Naive thymus-derived CD4-positive, alpha-beta T cell (primary cell): ENCODE measurements at regions not wholly inside any gene's neighbourhood (a gene's known extent, or its start where the extent isn't known, plus 50 kb on each side); places are given as distances from the start of the nearest gene placed in this dataset.

Source experiments
- ATAC-seq: fragments of 150-1000 bp; cut with Tn5 transposase; 2 replicates; pipeline ENCODE4 v1.10.0; 2021; ENCODE audit warnings: mild to moderate bottlenecking, moderate library complexity
- CTCF ChIA-PET: fragments of 350-600 bp; sonication (Branson Sonifier 250); formaldehyde crosslinking; loops from one replicate; lab custom pipeline; 2021; ENCODE audit warnings: antibody characterized with exemption; lab: Charles Lee
- POLR2A ChIA-PET: fragments of 350-600 bp; sonication (Branson Sonifier 250); formaldehyde crosslinking; loops from one replicate; lab custom pipeline; 2021; ENCODE audit warnings: antibody characterized with exemption, inconsistent platforms; lab: Charles Lee
- DNase-seq, 9 donors: peaks; one replicate each; pipeline versions ENCODE4 v3.0.0 to v3.0.0-alpha.2; 2020 to 2022; ENCODE audit warnings: mixed read lengths in 1 of 9
- H3K27ac ChIP-seq: one replicate; pipeline ENCODE4 v1.7.0; 2013; ENCODE audit warnings: mild to moderate bottlenecking, low read depth, low read length, moderate library complexity
- H3K27me3 ChIP-seq, 2 donors: one replicate each; pipeline ENCODE4 v1.7.0; 2013; ENCODE audit warnings: low read length in 2 of 2, mild to moderate bottlenecking in 2 of 2, moderate library complexity in 2 of 2; ENCODE audit not compliant: control insufficient read depth in 2 of 2, insufficient read depth in 2 of 2
- H3K36me3 ChIP-seq, 3 experiments: 1 replicate in 2 of 3; 2 replicates in 1 of 3; pipeline ENCODE4 v1.7.0; 2013; ENCODE audit warnings: low read length in 3 of 3, mild to moderate bottlenecking in 3 of 3, moderate library complexity in 1 of 3; ENCODE audit not compliant: insufficient read depth in 3 of 3, control insufficient read depth in 2 of 3
- H3K4me1 ChIP-seq, 2 donors: one replicate each; pipeline ENCODE4 v1.7.0; 2013; ENCODE audit warnings: low read length in 2 of 2, mild to moderate bottlenecking in 2 of 2, moderate library complexity in 1 of 2; ENCODE audit not compliant: control insufficient read depth in 2 of 2, insufficient read depth in 2 of 2
- H3K4me3 ChIP-seq: 2 replicates; pipeline ENCODE4 v1.7.0; 2013; ENCODE audit warnings: mild to moderate bottlenecking, low read length
- H3K9me3 ChIP-seq, 3 experiments: 1 replicate in 2 of 3; 2 replicates in 1 of 3; pipeline ENCODE4 v1.7.0; 2013; ENCODE audit warnings: low read length in 3 of 3; ENCODE audit not compliant: control insufficient read depth in 2 of 3
- H3K27ac Mint-ChIP-seq, 9 donors: one replicate each; pipeline ENCODE4 v1.8.0; 2020 to 2022; ENCODE audit warnings: mixed read lengths in 9 of 9, mild to moderate bottlenecking in 8 of 9, moderate library complexity in 5 of 9, inconsistent platforms in 2 of 9
- H3K27me3 Mint-ChIP-seq, 5 donors: one replicate each; pipeline ENCODE4 v1.8.0; 2021 to 2022; ENCODE audit warnings: mixed read lengths in 5 of 5, mild to moderate bottlenecking in 1 of 5
- H3K36me3 Mint-ChIP-seq, 5 donors: one replicate each; pipeline ENCODE4 v1.8.0; 2020 to 2022; ENCODE audit warnings: mixed read lengths in 5 of 5, mild to moderate bottlenecking in 3 of 5, inconsistent platforms in 1 of 5
- H3K4me1 Mint-ChIP-seq, 7 donors: one replicate each; pipeline ENCODE4 v1.8.0; 2020 to 2022; ENCODE audit warnings: mixed read lengths in 7 of 7, mild to moderate bottlenecking in 3 of 7, inconsistent platforms in 1 of 7
- H3K4me3 Mint-ChIP-seq, 10 donors: one replicate each; pipeline ENCODE4 v1.8.0; 2020 to 2022; ENCODE audit warnings: mild to moderate bottlenecking in 10 of 10, mixed read lengths in 10 of 10, moderate library complexity in 6 of 10, inconsistent platforms in 2 of 10
- H3K9me3 Mint-ChIP-seq, 11 donors: one replicate each; pipeline ENCODE4 v1.8.0; 2020 to 2022; ENCODE audit warnings: mixed read lengths in 11 of 11, mild to moderate bottlenecking in 4 of 11, inconsistent platforms in 1 of 11, moderate library complexity in 1 of 11
- intact Hi-C, 2 donors: fragments of 100-400 bp; cut with micrococcal nuclease; formaldehyde crosslinking; loops; one replicate each; pipeline ENCODE4 v1.15.1; 2023

- Mint-ChIP-seq H3K27me3 (peaks cover 0 to 36% (median 23%) of the 10 kb centered on the region in 5 donors), H3K4me1 (peaks cover 0 to 3% (median 0%) of the 10 kb centered on the region in 7 donors), H3K9me3 (peaks cover 0 to 5% (median 0%) of the 10 kb centered on the region in 11 donors), H3K36me3 (no peaks in the 10 kb centered on the region), H3K27ac (no peak overlapping the region), H3K4me3 (no peak overlapping the region)
- no peaks in the 10 kb centered on the region for H3K9me3 ChIP-seq
- H3K27ac ChIP-seq = no peak overlapping the region
- POLR2A ChIA-PET = no interaction called here
- intact Hi-C loops = no loop called here
- H3K4me3 ChIP-seq = no peak overlapping the region
- ATAC-seq (no peak), DNase-seq (no peak)
- H3K27me3 ChIP-seq = no peaks in the 10 kb centered on the region
- H3K36me3 ChIP-seq = no peaks in the 10 kb centered on the region
- CTCF ChIA-PET = no interaction called here
- no peaks in the 10 kb centered on the region for H3K4me1 ChIP-seq
These were observed 55.1 kb upstream of the GCFC2 start for GRCh38 chr2:75765798-75766197.

DNA sequence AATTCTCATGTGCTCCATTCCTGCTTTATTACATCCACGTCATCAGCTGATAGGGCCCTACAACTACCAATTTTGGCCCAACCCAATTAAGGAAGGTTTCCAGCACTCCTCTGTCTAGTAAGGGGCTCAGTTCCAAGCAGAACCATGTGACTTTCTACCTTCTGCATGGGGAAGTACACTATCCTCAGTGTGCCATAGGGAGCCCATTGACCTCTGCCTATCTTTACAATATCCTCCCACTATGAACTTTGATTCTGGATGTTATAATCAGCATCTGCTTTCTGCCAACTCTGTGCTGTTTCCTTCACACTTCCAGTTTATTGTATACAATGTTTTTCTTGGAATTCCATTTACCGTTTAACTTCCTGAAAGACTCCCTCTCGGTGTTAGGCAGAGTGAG, 53.9 kb upstream of the GCFC2 start:
- Mint-ChIP-seq H3K36me3 (no peaks in the 10 kb centered on the region), H3K4me1 (no peaks in the 10 kb centered on the region), H3K27ac (peak overlapping the region in 1 of 9 donors; percentile 15), H3K9me3 (peaks cover 0 to 5% (median 0%) of the 10 kb centered on the region in 11 donors), H3K4me3 (no peak overlapping the region), H3K27me3 (peaks cover 0 to 27% (median 19%) of the 10 kb centered on the region in 5 donors)
- ChIA-PET POLR2A (no interaction called here), CTCF (no interaction called here)
- Histone ChIP-seq H3K9me3 (no peaks in the 10 kb centered on the region), H3K4me1 (no peaks in the 10 kb centered on the region), H3K36me3 (no peaks in the 10 kb centered on the region), H3K27ac (no peak overlapping the region), H3K27me3 (no peaks in the 10 kb centered on the region), H3K4me3 (no peak overlapping the region)
- DNase-seq (no peak), ATAC-seq (no peak)
- intact Hi-C loops = no loop called here
